CD1c-positive myeloid dendritic cell (primary cell): ENCODE measurements at regions not wholly inside any gene's neighbourhood (a gene's known extent, or its start where the extent isn't known, plus 50 kb on each side); places are given as distances from the start of the nearest gene placed in this dataset.
A peak's percentile ranks its signal among the peaks of the same experiment; 100 is the strongest.
"Not testable (repeated sequence)": the region's sequence is repeated elsewhere in the genome, so short reads cannot be mapped to it uniquely, and the experiment has no call there.

ENCODE experiments used
- DNase-seq: peaks from one replicate; pipeline ENCODE4 v3.0.0-alpha.2; 2016; ENCODE audit errors: extremely low spot score

DNA sequence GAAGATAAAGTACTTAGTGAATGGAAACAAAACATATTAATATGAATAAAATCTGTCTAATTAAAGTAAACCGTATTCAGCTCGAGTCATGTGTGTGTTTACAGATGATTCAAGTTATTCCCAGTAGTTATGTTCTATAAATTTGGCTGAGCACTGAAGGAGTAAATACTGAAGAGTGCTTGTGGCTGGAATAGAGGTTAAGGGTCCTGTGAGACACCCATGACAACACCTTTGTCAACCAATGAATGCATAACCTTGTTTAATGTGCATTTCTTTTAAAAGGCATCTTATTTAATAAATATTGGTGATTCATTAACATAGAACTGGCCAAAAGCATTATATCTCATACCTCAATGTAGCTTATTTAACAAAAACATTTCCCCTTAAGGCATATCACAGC is 577.8 kb upstream of the SLITRK5 start:
- DNase-seq: no peak

DNA sequence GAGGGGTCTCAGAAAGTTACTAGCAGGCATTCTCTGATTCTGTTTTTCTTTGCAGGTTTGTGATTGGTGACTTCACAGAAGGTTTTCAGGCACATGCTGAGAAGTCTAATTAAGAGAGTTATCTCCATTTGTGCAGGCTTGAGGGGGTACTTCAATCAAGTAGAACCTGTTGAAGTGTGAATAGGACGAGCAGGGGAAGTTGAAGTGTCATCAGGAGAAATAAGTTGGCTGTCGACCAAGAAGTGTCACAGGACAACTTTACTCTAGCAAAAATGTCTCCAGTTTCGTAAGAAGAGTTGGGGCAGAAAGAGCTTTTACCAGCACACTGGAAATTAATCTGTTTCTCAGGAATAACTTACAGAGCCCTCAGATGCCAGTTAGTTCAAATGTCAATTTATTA is 576.5 kb upstream of the SLITRK5 start:
- no peak for DNase-seq

DNA sequence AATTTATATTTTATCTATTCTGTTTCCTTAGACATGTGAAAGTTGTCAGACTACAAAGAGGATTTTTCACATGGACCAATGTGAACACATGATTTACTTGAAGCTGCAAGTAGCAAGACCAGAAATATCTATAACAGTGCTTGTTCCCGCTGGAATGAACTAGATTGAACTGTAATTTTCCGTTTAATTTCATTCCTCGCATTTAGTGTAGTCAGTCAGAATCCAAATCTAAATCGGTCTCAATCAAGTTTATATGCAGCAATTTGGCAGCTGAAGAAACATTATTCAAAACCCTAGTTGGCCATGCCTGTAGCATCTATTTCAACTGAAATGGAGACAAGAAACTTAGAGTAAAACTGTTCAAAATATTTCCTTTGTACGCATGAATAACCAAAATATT is 570.7 kb upstream of the SLITRK5 start:
- DNase-seq: no peak

DNA sequence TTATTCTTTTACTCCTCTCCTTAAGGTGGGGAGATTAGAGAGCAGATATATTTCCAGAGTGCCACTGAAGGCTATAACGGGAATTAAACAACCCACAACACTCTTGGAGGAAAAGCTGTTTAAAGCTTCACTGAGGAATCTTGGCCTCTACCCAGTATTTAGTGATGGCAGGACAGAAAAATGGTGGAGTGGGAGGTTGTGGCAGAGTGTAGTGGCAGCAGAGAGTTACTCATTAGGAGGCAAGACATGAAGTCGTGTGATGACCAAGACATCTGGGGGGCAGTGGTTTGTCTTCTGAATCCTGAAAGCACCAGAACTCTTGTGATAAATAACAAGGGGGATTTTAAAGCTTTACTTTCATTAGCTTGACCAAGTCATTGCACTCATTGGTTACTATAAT is 563.5 kb upstream of the SLITRK5 start:
- no peak for DNase-seq

DNA sequence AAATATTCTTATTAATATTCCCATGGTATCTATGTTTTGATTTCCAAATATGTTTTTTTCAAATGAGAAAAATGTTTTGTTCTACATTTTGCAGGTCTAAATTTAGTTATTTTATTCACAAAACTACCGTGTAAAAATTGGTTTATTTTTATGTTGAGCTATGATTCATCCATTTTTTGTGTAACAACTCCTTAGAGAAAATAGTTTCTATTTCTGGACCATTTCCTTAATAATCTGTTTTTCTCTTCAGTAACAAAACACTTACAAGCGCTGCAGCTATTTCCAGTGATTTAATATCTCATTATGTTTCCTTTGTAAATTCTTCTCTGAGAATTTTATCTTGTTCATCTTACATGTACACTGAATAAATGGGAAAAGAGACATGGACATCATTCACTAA is 550.7 kb upstream of the SLITRK5 start:
- DNase-seq: no peak

DNA sequence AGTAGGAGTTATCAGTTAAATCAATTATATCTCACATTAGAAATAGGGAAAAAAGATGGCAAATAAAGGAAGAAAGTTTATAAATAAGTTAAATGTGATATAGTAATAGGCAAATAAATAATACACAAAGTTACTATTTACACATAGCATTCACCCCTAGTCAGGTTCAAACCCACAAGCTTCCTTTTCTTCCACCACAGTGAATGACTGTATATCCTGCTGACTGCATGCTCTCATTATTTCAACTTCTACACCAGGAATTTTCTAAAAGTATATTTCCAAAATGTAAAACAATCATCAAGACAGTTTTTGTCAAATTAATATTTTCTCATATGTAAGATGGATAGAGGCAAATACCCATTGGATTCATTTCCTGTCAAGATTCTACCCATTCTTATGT is 548.6 kb upstream of the SLITRK5 start:
- no peak for DNase-seq

DNA sequence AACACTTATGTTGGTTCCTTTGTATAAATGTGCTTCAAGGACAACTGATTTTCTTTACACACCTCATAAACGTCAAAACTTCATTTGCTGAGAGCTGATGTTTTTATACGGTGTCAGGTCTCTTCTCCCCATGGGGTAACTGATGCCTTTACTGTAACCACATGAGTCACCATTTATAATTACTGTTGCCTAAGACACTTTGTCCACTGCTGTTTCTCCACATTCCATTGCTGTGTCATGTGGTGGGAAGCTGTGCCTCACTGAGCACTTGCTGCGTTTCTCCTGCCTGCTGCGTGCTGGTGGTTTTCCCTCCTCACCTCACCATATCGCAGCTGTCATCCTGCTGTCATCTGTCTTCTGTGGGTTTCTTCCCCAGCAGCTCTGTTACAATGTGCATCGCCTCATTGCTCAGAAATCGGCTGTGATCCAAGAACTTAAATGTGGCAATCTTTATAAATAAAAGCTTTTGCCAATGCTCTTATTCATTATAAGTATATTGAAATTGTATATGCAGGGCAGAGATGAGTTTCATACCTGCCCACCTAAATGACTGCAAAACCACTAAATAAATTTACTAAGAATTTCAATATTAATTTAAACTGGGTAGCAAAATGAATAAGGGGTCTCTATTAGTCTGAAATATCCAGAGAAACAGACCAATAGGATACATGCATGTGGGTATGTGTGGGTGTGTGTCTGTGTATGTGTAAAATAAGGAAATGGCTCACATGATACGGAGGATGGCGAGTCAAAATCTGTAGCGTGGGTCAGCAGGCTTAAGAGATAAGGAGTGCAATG is 547.0 kb upstream of the SLITRK5 start:
- peak; percentile 3 for DNase-seq

DNA sequence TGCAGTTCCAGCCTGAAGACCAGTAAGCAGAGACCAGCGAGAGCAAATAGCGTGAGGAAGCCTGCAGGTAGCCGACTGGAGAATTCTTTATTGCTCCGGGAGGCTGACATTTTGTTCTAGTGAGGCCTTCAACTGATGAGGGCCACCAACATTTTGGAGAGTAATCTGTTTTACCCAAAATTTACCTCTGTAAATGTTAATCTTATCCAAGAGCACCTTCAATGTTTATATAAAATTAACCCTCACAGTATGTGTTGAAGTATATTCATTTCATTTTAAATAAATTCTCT is 546.4 kb upstream of the SLITRK5 start:
- DNase-seq: no peak

DNA sequence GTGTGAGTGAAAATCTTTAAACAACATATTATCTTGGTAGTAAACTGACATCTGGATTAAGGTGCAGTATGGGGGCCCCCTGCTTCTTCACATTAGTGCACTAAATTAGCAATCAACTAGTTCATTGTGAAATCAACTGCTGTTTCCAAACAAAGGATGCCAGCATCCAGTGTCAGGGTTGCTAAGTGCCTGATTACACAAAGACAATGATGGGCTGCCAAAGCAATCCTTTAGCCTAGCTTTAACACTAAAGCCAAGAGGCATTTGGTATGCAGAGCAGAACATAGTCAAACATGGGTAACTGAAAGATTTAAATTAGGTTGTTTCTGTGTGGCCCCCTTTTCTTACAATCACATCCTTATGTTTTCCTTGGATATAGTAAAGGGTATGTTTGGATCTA is 543.1 kb upstream of the SLITRK5 start:
- DNase-seq: no peak

DNA sequence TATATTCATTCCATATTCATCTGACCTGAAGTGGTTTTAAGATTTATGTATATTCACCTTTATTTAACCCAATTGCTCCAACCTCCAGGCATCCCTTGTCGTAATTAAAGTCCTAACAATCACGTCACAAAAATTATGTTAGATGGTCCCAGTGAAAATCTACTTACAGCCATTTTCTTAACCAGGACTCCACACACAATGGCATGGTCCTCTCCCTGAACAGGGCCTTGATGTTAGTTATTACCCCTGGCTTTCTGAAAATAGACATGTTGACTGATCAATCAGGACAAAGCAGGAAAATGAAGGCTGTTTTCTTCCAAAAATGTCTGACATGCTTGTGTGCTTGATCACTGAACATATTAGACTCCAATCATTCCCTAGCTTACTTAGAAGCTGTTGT is 542.7 kb upstream of the SLITRK5 start:
- DNase-seq: no peak

DNA sequence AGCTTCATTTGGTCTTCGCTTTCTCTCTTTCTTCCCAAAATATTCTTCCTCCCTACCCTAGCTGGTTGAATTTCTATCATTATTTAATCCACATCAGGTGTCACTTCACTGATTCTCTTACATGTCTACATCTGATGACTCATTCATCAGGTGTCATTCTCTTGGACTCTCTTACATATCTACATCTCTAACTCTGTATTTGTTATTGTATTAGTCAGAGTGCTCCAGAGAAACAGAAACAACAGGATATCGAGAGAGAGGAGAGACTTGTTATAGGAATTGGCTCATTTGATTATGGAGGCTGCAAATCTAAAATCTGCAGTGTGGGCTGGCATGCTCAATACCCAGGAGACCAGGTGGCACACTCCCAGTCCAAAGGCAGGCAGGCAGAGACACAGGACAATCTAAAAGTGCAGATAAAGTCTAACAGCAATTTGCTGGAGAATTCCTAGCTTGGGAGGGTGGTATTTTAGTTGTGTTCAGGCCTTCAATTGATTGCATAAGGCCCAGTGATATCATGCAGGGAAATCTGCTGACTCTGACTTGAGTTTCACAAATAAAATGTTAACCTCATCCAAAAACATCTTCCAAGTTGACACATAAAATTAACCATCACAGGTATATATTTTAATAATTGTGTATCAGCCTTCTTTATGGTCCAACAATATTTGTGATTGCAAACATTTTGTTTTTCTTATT is 541.4 kb upstream of the SLITRK5 start:
- no peak for DNase-seq

DNA sequence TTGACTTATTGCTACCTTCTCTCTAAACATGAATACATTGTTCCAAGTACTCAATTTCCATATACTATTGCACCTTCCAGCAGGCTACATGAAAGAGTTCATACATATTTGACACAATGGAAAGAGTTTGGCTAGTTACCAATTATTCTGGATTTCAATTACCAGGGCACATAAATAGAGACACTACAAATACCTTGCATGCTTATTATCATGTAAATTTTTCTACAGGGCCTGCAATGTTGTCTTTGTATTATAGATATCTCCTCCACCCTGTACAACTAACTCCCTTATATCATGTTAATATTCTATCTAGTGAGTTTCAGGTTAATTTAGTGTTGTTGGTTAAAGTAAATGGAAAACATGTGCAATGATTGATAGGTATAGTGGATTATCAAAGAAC is 540.7 kb upstream of the SLITRK5 start:
- DNase-seq: no peak

DNA sequence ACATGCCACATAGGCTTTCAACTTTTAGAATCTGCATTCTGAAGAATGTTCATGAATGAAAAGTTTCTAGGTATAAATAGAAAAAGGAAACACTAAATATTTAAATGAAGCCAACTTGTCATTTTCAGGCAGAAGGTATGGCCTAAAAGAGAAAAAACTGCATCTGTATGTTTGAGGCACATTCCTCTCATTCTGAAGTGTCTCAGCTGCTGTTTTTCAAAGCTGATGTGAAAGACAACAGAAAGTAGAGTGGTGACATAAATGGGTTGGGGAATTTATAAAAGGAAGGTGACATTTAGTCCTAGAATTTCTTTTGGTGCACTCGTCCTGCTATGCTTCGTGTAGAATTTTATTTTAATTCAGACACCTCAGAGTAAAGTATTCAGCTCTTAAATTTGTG is 539.6 kb upstream of the SLITRK5 start:
- no peak for DNase-seq

DNA sequence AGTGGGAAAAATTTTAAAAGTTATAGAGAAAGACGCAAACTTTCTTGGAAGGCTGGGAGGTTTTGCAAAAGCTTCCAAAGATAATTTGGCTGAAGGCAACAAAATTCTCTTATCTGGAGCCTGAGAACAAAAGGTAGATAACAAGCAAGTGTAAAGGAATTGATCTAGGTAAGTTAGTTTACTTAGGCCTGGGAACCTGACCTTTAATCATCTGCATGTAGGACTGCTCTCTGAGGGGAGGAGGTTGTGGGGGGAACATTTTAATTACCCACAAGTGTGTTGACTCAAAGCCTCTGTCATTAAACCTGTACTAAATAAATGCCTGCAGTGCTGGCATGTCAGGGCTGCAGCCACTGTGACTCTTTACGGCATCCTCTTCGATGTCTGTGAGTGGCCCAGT is 532.3 kb upstream of the SLITRK5 start:
- DNase-seq: no peak

DNA sequence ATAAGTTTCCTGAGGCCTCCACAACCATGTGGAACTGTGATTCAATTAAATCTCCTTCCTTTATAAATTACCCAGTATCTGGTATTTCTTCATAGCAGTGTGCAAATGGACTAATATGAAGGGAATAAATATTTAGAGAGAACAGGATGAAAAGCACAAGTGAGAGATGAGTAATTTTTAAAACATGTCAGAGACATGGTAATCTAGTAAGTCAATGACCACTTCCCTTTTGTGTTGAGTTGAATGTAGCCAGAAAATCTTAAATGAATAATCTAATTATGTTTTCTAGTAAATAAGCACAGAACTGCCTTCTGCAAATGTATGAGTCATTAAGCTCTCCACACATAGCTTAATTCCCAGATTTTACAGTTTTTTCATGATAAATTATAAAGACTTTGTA is 524.1 kb upstream of the SLITRK5 start:
- DNase-seq: no peak

DNA sequence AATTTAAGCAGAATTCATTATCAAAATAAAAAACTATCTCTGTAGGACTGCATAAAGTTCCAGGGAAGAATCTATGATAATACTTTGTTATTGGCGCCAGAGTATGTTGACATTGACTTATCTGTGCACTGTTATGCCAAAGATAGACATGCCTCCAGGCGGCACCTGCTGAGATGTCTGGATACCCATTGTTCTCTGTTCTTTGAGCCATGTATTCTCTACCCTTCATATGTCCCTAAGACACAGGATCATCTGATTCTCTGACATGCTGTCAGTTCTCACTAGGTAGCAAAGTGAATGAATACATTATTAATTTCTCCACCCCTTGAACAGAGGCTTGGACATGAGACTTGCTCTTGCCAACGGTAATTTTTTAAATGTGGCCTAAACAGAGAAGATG is 517.8 kb upstream of the SLITRK5 start:
- no peak for DNase-seq

DNA sequence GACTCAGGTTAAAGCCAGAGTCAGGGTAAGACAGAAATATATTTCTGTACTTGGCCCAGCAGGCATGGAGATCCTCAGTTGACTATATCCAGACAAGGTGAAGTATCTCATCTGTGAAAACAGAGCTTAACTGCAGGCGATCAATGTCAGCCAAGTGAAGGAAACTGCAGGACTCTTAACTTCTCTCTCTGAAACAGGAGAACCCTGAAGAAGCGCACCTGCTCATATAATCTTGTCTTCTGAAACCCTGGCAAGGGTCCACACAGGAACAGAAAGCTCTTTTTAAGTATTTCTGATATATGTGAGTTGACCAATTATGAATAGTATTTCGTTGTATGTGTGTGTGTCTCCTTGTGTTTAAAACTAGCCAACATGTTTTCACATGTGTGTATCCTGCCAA is 504.8 kb upstream of the SLITRK5 start:
- no peak for DNase-seq

DNA sequence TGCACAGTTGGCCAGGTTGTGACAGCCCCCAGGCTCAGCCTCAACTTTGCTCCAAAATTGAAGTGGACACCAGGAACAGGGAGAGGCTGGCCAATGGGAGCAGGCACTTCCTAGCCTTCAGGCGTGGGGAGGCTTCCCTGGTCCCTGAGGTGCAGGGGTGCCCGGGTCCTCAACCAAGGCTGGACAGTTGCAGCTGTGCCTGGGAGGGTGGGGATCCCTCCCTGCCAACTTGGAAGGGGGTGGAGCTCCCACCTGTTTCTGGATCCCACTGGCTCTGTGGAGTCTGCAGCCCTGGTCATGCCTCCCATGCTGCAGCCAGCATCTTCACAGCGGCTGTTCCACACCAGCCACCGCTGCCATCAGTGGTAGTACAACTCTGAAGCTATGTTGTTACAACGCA is 502.8 kb upstream of the SLITRK5 start:
- no peak for DNase-seq

DNA sequence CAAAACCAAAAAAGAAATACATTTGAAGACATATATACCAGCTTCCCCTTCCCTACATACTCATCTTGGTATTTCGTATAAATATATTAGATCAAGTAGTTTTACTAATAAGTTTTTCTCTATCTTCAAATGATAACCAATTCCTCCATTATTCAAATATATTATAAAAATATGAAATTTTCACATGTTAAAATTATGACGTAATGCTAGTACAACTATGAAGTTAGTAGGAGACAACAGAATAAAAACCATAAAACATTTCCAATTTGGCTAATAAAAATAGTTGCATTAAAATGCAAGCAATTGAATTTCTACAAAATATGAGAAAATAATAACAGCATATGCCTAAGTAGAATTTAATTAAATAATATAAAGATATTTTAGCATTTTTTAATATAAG is 501.8 kb upstream of the SLITRK5 start:
- DNase-seq: no peak

DNA sequence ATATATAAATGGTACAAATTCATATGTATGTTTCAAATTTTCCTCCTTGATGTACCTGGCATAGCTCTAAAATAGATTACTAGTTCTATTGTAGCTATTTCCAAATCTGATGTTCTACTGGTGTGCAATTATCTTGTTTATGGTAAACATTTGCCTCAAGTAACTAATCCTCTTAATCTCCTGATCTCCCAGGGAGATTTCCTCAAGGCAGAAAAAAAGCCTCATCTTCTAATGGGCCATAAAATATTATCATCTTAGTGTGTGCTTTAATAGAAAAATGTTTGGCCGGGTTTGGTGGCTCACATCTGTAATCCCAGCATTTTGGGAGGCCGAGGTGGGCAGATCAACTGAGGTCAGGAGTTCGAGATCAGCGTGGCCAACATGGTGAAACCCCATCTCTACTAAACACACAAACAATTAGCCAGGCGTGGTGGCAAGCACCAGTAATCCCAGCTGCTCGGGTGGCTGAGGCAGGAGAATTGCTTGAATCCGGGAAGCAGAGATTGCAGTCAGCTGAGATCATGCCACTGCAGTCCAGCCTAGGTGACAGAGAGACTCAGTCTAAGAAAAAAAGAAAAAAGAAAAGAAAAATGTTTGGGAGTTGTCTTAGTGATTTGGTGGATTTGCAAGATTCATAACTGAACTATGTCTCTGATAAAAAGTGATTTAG is 498.9 kb upstream of the SLITRK5 start:
- no peak for DNase-seq

DNA sequence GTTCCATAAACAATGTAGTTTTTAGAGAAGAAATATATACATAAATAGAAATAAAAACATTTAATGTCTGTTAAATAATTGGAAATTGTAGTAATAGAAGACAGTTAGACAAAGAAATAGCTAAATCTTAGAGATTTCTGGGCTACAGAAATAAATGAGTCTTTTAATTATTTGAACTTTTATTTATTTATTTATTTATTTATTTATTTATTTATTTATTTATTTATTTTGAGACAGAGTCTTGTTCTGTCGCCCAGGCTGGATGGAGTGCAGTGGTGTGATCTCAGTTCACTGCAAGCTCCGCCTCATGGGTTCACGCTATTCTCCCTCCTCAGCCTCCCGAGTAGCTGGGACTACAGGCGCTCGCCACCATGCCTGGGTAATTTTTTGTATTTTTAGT is 486.0 kb upstream of the SLITRK5 start:
- DNase-seq: not testable (repeated sequence)

DNA sequence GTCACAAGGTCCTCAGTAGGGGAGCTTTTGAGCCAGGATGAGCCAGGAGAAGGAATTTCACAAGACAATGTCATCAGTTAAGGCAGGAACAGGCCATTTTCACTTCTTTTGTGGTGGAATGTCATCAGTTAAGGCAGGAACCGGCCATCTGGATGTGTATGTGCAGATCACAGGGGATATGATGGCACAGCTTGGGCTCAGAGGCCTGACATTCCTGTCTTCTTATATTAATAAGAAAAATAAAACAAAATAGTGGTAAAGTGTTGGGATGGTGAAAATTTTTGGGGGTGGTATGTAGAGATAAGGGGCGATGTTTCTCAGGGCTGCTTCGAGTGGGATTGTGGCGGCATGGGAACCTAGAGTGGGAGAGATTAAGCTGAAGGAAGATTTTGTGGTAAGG is 484.5 kb upstream of the SLITRK5 start:
- not testable (repeated sequence) for DNase-seq

DNA sequence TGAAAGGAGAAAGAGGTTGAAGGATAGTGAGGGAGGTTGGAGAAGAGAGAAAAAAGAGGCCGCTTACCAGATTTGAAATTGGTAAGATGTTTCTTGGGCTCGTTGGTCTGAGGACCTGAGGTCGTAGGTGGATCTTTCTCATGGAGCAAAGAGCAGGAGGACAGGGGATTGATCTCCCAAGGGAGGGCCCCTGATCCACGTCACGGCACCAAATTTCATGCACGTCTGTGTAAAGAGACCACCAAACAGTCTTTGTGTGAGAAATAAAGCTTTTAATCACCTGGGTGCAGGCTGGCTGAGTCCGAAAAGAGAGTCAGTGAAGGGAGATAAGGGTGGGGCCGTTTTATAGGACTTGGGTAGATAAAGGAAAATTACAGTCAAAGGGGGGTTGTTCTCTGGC is 479.7 kb upstream of the SLITRK5 start:
- DNase-seq: not testable (repeated sequence)
